ENCODE measurements at regions not wholly inside any gene's neighbourhood (a gene's known extent, or its start where the extent isn't known, plus 50 kb on each side); places are given as distances from the start of the nearest gene placed in this dataset.

DNA sequence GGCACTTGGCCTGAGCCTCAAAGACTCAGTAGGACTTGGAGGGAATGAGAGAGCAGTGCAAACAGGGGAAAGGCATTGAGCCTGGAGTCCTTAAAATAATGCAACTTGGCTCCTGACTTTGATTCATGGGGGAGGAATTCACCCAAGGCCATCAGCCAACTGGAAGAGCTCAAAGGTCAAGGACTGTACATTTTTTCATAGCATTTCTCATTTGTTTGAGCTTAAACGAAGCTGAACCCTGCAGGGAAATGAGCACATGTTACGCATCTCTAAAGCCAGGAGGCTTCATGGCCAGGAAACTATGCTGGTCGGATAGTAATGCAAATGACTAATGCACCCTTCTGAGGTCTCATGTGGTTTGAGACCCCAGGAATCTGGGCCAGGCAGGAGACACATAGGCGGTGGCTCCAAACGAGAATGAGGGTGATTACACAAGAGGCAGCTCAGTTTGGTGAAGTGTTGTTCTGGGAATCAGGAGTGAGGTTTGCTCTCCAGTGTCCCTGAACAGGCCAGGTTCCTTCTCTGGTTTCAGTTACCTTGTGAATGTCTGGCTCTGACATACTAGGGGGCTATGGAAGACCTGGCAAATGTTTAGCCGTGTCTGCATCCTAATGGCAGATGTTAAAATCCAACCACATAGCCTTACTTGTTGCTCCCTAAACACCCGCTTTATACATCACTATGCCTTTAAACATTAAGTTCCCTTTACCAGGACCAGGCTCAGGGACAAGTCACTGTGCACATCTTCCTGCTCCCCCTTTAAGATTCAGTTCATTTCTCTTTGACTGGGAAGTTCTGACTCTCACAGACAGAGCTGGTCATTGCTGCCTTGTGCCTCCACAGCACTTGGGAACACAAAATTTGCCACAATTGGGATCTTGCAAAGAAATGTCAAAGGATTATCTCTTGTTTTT lies 503.9 kb upstream of the USP24 start:
- peaks cover 33% of the 10 kb centered on the region for H3K4me1 ChIP-seq
- 37% methylated on average over 7 of the region's 7 CpGs for WGBS (ENCODE audit: missing lambda C conversion rate)
- H3K4me3 ChIP-seq = no peak overlapping the region
- no peak for FAIRE-seq
- H3K4me2 ChIP-seq = peak overlapping the region; percentile 51
- peak; percentile 15 to 68 for DNase-seq (ENCODE audit: low read depth in 1 of 2, low spot score in 1 of 2)
- H3K9me3 ChIP-seq = no peaks in the 10 kb centered on the region
- CTCF ChIA-PET = interaction anchor here (0.8 to 1.0 kb wide), 3 partner anchors 15 to 1102 kb away, joined by 3 read pairs; no protein-coding TSS in a partner anchor
- POLR2A ChIA-PET = interaction anchor here (0.6 to 0.9 kb wide), 2 partner anchors 212 to 290 kb away, joined by 3 to 4 read pairs; no protein-coding TSS in a partner anchor
- ATAC-seq = peak; percentile 95 to 96
- H3K27ac ChIP-seq = peak overlapping the region; percentile 82 to 88
- no peak for TF ChIP-seq RARB (CRISPR knock-in tag; IDR thresholded peaks at IDR 0.05)
- no peak for TF ChIP-seq ZNF302 (CRISPR knock-in tag; IDR thresholded peaks at IDR 0.05)
- no peak for TF ChIP-seq NFE2L2 (conservative IDR thresholded peaks at IDR 0.05; ENCODE audit: low read length)
- no peak for TF ChIP-seq HDAC2 (IDR thresholded peaks at IDR 0.05)
- TF ChIP-seq EP300 (IDR thresholded peaks at IDR 0.05) = peak; percentile 80 to 95; a peak in 4 of 5 replicates
- peak; percentile 45; the same call in 1 of the 2 replicates for TF ChIP-seq HOXB5 (CRISPR knock-in tag; IDR thresholded peaks at IDR 0.05)
- TF ChIP-seq, protein P1, sequence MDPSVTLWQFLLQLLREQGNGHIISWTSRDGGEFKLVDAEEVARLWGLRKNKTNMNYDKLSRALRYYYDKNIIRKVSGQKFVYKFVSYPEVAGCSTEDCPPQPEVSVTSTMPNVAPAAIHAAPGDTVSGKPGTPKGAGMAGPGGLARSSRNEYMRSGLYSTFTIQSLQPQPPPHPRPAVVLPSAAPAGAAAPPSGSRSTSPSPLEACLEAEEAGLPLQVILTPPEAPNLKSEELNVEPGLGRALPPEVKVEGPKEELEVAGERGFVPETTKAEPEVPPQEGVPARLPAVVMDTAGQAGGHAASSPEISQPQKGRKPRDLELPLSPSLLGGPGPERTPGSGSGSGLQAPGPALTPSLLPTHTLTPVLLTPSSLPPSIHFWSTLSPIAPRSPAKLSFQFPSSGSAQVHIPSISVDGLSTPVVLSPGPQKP (IDR thresholded peaks at IDR 0.05; ENCODE audit: low read depth, low read length) = no peak
- TF ChIP-seq ZFP36 (IDR thresholded peaks at IDR 0.05; ENCODE audit: borderline replicate concordance, partially characterized antibody) = no peak
- TF ChIP-seq, protein P2, sequence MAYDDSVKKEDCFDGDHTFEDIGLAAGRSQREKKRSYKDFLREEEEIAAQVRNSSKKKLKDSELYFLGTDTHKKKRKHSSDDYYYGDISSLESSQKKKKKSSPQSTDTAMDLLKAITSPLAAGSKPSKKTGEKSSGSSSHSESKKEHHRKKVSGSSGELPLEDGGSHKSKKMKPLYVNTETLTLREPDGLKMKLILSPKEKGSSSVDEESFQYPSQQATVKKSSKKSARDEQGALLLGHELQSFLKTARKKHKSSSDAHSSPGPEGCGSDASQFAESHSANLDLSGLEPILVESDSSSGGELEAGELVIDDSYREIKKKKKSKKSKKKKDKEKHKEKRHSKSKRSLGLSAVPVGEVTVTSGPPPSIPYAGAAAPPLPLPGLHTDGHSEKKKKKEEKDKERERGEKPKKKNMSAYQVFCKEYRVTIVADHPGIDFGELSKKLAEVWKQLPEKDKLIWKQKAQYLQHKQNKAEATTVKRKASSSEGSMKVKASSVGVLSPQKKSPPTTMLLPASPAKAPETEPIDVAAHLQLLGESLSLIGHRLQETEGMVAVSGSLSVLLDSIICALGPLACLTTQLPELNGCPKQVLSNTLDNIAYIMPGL (CRISPR knock-in tag; IDR thresholded peaks at IDR 0.05; ENCODE audit: borderline replicate concordance) = no peak
- peak; percentile 75 for TF ChIP-seq GATA3 (IDR thresholded peaks at IDR 0.05; ENCODE audit: borderline replicate concordance)
- no peak for TF ChIP-seq HEYL (CRISPR knock-in tag; IDR thresholded peaks at IDR 0.05)
- no peak for TF ChIP-seq MAZ (IDR thresholded peaks at IDR 0.05; ENCODE audit: borderline replicate concordance, low read depth, low read length)
- TF ChIP-seq KDM5A (IDR thresholded peaks at IDR 0.05) = no peak
- no peak for TF ChIP-seq NPAS2 (CRISPR knock-in tag; IDR thresholded peaks at IDR 0.05; ENCODE audit: borderline replicate concordance)
- no peak for TF ChIP-seq KDM1A (IDR thresholded peaks at IDR 0.05; ENCODE audit: low read depth)
- peak in 1 of 2 experiments; percentile 60; a peak in 3 of 5 replicates for TF ChIP-seq RAD21 (conservative IDR thresholded peaks at IDR 0.05 in 1 of 2, IDR thresholded peaks at IDR 0.05 in 1 of 2)
- TF ChIP-seq ZSCAN20 (CRISPR knock-in tag; IDR thresholded peaks at IDR 0.05) = no peak
- no peak for TF ChIP-seq HOXA7 (CRISPR knock-in tag; IDR thresholded peaks at IDR 0.05)
- TF ChIP-seq, protein P3, sequence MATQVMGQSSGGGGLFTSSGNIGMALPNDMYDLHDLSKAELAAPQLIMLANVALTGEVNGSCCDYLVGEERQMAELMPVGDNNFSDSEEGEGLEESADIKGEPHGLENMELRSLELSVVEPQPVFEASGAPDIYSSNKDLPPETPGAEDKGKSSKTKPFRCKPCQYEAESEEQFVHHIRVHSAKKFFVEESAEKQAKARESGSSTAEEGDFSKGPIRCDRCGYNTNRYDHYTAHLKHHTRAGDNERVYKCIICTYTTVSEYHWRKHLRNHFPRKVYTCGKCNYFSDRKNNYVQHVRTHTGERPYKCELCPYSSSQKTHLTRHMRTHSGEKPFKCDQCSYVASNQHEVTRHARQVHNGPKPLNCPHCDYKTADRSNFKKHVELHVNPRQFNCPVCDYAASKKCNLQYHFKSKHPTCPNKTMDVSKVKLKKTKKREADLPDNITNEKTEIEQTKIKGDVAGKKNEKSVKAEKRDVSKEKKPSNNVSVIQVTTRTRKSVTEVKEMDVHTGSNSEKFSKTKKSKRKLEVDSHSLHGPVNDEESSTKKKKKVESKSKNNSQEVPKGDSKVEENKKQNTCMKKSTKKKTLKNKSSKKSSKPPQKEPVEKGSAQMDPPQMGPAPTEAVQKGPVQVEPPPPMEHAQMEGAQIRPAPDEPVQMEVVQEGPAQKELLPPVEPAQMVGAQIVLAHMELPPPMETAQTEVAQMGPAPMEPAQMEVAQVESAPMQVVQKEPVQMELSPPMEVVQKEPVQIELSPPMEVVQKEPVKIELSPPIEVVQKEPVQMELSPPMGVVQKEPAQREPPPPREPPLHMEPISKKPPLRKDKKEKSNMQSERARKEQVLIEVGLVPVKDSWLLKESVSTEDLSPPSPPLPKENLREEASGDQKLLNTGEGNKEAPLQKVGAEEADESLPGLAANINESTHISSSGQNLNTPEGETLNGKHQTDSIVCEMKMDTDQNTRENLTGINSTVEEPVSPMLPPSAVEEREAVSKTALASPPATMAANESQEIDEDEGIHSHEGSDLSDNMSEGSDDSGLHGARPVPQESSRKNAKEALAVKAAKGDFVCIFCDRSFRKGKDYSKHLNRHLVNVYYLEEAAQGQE (IDR thresholded peaks at IDR 0.05) = no peak
- no peak for TF ChIP-seq ZC3H11A (IDR thresholded peaks at IDR 0.05)
- TF ChIP-seq RFX5 (IDR thresholded peaks at IDR 0.05) = no peak
- TF ChIP-seq RNF2 (IDR thresholded peaks at IDR 0.05; ENCODE audit: borderline replicate concordance, low read depth) = no peak
- TF ChIP-seq, protein P4, sequence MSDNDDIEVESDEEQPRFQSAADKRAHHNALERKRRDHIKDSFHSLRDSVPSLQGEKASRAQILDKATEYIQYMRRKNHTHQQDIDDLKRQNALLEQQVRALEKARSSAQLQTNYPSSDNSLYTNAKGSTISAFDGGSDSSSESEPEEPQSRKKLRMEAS (IDR thresholded peaks at IDR 0.05) = peak; percentile 60; the same call in 1 of the 2 replicates
- TF ChIP-seq CBX2 (IDR thresholded peaks at IDR 0.05; ENCODE audit: borderline replicate concordance, low read depth) = no peak
- no peak for TF ChIP-seq FOSB (CRISPR knock-in tag; IDR thresholded peaks at IDR 0.05)
- no peak for TF ChIP-seq MAFK (IDR thresholded peaks at IDR 0.05; ENCODE audit: partially characterized antibody)
- TF ChIP-seq, protein P5, sequence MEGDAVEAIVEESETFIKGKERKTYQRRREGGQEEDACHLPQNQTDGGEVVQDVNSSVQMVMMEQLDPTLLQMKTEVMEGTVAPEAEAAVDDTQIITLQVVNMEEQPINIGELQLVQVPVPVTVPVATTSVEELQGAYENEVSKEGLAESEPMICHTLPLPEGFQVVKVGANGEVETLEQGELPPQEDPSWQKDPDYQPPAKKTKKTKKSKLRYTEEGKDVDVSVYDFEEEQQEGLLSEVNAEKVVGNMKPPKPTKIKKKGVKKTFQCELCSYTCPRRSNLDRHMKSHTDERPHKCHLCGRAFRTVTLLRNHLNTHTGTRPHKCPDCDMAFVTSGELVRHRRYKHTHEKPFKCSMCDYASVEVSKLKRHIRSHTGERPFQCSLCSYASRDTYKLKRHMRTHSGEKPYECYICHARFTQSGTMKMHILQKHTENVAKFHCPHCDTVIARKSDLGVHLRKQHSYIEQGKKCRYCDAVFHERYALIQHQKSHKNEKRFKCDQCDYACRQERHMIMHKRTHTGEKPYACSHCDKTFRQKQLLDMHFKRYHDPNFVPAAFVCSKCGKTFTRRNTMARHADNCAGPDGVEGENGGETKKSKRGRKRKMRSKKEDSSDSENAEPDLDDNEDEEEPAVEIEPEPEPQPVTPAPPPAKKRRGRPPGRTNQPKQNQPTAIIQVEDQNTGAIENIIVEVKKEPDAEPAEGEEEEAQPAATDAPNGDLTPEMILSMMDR (IDR thresholded peaks at IDR 0.05) = no peak
- no peak for TF ChIP-seq POLR2A (IDR thresholded peaks at IDR 0.05; ENCODE audit: low read length)
- no peak for TF ChIP-seq RCOR1 (IDR thresholded peaks at IDR 0.05; ENCODE audit: low read depth, low read length)
- TF ChIP-seq FOXS1 (CRISPR knock-in tag; IDR thresholded peaks at IDR 0.05) = no peak
- 0 out of 2 replicates have a peak, but pooled peaks have one; percentile 40 for TF ChIP-seq ESRRA (IDR thresholded peaks at IDR 0.05; ENCODE audit: borderline replicate concordance, low read length)
- peak; percentile 58 to 68; a peak in 3 of 4 replicates for TF ChIP-seq CEBPB (IDR thresholded peaks at IDR 0.05)
- no peak for TF ChIP-seq SREBF2 (IDR thresholded peaks at IDR 0.05)
